Fibroblast of skin of right quadriceps (primary cell): ENCODE measurements at regions not wholly inside any gene's neighbourhood (a gene's known extent, or its start where the extent isn't known, plus 50 kb on each side); places are given as distances from the start of the nearest gene placed in this dataset.

ENCODE experiments used
- DNase-seq: peaks from one replicate; pipeline ENCODE4 v3.0.0-alpha.2; 2013

DNA sequence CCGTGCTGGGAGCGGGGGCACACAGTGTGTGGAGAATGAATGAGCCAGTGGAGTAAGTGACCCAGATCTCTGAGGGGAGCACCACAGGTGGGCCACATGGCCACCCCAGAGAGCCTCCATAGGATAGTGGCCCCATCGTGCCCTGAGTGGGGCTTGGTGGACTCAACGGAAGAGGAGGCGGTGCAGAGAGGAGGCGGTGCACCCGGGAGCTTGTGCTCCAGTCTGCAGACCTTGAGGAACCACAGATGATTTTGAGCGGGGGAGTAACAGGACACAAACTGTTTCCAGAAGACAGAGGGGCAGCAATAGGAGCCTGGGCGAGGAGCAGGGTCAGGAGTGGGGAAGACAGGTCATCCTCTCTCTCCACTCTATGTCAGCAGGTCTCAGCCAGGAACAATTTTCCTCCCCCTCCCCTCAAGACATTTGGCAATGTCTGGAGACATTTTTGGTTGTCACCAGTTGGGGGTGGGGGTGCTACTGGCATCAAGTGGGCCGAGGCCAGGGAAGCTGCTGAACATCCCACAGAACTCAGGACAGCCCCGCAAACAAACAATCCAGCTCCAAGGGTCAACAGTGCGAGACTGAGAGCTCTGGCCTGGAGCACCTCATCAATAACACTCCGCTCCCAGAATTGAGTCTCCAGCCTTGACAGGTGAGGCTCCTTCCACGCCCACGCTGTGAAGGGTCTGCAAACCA, 182.2 kb downstream of the USP12 start:
- no peak for DNase-seq

DNA sequence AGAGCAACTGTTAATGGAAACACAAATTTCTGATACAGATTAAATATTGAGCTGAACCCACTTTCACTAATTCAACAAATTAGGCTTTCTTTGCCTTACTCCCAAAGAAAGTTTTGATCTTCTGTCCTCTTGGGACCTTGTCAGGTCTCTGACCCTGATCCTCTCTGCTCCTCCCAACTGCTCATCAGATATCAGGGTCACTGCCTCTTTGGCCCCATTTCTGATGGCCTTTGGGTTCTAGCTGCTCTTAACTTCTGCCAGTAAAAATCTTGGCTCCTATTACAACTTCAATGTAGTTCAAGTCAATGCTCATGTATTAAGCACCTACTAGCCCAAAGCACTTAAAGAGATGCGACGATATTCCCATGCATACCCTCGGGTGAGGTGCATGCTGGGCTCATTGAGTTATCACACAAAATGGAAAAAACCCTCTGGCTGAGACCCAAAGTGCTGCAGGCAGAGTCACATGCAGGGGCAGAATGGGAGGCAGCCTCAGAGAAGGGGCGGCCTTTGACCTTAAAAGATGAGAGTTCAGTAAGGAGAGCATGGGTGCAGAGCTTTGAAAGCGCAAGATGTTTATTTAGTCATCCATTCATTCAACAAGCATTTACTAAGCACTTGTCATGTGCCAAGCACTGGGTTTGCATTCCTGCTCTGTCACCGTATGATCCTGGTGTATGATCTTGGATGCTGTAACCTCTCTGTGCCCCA, 183.4 kb downstream of the USP12 start:
- DNase-seq = no peak

DNA sequence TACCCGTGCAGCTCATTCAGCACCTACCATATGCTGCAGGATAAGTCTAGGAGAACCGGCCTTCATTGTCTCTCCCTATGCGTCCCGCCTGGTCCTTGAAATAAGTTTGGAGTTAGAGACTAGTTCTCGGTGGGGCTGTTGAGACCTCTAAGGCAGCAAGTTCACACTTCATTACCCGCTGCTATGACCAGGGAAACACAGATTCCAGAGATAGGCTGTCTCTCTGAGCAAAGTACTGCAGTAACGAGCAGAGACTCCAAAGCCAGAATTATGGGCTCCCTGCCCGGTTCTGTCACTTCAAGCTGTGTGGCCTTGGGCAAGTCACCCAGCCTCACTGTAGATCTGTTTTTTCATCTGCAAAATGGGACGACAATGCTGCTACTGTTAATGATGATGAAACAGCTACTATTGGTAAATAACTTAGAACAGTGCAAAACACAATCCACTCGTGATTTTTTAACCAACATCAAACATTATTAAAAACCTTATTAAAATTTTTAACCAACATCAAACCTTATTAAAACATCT, 184.1 kb downstream of the USP12 start:
- DNase-seq = no peak

DNA sequence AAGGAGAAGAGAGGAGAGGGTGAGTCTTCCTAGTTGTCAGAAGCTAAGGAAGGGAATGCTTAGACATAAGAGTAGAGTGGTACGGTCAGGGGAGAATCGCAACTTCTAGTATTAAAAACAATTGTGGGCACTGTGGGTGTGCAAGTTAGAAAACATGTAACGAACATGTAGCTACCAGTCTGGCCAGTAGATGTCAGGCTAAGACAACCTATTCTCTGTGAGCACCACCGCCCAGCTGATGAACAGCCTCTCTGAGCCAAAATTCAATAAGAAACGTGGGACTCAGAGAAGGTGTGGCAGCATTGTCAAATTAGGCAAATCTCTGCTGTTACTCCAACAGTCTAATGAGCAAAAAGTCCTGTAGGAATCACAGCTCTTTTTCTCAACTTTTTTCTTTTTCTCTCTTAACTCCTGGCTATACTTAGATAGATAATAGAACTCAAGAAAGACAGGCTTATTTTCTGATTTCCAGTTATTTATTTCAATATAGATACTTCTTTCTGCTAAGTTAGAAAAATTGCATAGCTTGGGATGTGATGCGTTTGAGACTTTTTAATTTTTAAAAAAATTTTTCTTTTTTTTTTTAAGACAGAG, 186.2 kb downstream of the USP12 start:
- DNase-seq = peak; percentile 71

DNA sequence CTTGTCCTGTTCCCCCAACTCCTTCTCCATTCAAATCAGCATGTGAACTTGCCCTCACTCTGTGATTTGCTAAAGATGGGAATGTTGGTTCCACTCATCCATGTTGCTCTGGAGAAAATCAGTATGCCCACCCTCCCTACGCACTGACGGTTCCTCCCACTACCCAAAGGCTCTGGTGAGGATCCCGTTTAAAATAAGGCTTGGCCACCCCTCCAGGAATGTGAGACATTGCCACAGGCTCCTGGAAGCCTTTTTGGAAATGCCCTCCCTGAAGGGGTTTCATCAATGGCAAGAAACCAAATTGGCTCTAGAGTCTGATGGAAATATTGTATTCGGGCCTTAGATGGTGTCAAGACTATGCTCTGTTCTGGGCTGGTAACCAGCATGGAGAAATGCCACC, 187.3 kb downstream of the USP12 start:
- no peak for DNase-seq

DNA sequence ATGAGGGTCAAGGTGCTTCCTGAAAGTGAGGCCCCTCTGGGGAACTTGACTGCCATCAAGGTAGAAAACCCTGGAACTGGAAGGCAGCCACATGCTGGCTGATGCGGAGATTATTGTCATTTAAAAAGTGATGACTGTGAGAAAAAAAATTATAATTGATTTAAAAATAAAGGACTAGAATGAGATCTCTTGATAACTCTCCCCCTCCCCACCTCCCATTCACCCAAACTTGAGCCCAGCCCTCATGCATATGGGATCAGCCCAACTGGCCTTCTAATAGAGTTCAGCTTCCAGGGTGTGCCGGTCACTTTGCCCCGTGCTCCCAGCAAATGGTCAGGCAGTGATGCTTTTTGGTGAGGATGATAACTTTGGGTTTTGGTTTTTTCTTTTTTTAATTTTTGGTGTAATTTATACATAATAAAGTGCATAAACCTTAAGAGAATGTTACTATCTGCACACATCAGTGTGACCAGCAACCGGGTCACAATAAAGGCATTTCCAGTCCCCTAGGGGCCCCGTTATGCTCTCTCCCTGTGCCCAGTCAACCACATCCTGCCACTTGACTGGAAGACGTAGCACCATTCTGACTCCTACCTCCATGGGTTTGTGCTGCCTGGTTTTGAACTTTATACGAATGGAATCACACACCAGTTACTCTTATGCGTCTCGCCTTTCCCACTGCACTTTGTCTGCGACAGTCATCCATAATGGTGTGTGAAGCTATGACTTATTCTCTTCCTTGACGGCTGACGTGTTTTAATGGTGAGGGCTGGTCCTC, 187.9 kb downstream of the USP12 start:
- DNase-seq = no peak

DNA sequence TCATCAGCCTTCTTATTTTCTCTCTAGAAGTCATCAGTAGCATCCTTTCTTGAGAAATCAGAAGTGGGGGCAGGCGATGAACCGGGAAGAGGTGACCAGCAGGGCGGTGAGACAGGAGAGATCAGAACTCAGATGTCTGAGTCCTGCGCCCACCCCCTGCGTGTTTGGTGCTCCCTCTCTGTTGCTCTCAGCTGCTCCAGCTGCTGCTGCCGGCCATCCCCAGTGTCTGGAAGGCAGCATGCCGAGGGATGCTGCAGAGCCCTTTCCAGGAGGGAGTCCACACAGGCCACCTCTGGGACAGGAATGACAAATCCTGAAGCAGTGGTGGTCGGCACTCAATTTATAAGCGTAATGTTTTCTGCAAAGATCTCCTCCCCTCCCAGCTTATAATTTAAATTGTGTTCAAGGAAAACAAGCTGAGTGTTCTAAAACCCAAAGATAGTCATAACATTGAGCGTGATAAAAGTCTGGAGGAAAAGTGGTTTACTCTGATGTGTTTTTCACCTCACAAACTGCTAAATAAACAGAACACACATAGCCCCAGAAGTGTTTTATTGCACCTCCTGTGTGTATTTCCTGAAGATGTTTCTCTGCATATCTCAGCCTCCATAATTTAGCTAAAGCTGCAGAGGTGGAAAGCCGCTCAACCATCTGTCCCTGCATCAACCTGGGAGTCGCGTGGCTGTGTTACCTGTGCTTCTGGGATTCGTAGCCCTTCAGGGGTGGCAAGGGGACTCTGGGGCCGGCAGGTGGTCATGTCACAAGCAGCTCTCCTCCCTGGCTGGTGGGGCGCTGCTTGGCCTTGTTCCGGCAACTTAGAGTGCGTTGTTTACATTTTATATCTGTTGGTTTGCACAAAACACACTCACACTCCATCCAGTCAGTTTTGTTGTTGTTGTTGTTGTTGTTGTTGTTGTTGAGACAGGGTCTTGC, 191.2 kb downstream of the USP12 start:
- DNase-seq = no peak

DNA sequence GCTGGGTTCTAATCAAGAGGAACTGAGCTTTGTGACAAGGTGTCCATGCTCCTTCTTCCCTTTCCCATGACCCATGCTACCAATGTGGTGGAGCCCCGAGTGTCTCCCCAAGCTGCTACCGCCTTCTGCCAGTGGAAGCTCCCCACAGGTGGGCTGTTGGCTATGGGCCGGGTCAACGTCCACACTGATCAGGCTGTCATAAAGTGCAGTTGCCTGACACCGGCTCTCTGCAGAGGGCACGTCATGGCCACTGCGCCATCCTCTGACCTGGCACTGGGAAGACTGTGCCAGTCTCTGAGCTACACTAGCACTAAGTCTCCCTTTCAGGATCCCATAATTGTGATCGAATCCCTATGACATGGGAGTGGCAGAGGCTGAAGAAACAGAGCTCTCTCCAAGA, 192.3 kb downstream of the USP12 start:
- DNase-seq = no peak

DNA sequence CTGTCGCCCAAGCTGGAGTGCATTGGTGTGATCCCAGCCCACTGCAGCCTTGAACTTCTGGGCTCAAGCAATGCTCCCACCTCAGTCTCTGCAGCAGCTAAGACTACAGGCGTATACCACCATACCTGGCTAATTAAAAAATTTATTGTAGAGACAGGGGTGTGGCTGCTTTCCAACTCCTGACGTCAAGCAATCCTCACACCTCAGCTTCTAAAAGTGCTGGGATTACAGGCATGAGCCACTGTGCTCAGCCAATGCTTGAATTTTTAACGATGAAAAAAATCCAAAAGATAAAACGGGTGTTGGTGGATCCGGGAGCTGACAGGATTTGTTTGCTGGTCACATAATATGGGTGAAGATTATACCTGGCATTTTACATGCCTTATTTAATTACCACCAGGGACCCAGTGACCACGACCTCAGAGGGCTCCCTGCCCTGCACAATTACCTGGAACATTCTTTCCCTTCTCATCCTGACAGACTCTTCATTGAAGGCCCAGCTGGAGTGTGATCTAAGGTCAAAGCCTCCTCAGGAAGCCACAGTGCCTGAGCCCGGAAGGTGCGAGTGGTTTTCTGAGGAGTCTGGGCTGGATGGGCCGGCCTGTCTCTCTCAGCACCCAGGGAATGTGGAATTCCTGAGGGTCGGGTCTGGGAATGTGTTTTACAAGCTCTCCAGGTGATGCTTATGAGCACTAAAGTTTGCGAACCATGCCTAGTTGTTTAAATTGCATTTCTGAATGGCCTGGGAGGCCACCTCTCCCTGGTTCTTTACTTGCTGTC, 193.3 kb downstream of the USP12 start:
- no peak for DNase-seq

DNA sequence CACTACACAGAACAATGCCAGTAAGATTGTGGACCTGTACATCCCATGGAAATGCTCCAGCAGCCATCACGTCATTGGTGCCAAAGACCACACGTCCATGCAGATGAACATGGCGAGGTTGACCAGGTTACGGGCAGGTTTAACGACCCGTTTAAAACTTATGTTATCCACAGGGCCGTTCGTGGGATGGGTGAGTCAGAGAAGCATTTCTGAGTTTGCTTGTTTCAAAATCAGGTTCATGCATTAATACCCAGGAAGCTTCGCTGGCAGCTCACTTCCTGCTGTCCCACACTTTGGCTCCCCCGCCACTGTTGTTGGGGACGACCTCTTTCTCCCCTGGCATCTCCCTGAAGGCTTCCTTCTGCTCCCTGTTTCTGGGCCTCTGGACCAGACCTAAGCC, 194.1 kb downstream of the USP12 start:
- no peak for DNase-seq

DNA sequence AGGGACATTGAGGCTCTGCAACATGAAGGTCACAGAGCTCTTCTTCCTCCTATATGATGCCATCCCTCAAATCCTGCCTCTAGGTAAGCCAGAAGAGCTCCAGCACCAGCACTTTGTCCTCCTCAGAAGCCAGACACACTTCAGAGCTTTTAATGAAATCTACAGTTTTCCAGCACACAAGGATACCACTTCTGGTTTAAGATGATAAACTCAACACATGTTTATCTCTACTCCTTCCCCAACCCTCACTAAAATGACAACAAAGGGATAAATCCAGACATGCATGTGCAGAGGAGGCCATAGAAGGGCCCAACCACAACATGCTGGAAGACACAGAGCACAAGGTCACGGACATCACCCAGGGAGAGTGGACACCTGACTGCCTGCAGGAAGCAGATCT, 195.3 kb downstream of the USP12 start:
- DNase-seq = no peak

DNA sequence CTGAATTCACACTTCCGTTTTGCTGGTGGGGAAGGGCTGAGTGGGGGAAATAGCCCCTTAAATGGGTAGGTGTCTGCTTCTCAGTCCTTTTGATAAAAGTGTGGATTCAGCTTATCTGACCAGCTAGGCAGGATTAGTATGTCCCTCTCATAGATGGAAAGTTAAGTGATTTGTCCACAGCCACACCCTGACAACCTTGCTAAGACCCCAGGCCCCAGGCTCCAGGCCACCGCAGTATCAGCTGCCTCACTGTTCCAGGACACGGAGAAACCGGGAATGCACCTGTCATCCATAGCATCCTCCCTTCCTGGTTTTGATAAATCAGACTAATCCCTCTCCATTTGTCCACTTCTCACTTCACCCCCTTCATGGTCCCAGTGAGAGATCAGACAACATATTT, 197.7 kb downstream of the USP12 start:
- DNase-seq = no peak

DNA sequence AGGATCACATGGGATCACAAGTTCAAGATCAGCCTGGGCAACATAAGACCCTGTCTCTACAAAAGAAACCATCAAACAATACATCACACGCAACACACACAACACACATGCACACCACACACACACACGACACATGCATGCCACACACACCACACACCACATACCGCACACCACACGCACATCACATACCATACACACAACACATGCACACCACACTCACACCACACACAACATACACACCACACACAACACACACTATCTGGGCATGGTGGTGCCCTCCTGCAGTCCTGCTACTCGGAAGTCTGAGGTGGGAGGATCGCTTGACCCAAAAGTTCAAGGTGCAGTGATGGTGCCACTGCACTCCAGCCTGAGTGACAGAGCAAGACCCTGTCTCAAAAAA, 198.3 kb downstream of the USP12 start:
- DNase-seq = no peak

DNA sequence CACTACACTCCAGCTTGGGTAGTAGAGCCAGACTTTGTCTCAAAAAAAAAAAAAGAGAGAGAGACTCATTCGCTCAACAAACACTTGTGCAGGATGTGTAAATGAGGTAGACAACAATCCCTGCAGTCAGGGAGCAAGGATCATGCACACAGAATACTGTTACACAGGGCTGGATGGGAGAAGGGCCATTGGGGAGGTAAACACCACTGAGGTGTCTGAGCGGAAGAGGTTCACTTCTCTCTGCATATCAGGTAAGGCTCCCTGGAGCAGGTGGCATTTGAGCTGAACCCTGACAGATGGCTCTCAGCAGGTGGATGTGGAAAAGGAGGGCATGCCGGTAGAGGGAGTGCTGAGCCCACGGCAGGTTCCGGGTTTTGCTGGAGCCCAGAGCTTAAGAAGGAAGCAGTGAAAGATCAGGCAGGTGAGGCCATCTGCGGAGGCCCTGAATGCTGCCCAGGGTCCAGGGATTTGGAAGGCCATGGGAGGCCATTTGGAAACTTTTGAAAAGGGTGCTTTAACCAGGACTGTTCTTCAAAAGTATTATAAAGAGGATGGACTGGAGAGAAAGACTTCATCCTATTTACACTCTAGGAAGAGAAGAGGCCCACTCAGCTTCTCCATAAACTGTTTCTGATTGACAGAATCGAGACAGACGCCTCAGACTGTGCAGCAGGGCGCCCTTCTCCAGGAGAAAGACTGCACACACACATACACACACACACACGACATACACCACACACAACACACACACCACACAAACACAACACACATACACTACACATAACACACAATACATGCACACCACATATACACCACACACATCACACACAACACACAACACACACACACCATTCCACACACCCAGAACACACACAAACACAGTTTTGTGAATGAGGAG, 199.4 kb downstream of the USP12 start:
- no peak for DNase-seq

DNA sequence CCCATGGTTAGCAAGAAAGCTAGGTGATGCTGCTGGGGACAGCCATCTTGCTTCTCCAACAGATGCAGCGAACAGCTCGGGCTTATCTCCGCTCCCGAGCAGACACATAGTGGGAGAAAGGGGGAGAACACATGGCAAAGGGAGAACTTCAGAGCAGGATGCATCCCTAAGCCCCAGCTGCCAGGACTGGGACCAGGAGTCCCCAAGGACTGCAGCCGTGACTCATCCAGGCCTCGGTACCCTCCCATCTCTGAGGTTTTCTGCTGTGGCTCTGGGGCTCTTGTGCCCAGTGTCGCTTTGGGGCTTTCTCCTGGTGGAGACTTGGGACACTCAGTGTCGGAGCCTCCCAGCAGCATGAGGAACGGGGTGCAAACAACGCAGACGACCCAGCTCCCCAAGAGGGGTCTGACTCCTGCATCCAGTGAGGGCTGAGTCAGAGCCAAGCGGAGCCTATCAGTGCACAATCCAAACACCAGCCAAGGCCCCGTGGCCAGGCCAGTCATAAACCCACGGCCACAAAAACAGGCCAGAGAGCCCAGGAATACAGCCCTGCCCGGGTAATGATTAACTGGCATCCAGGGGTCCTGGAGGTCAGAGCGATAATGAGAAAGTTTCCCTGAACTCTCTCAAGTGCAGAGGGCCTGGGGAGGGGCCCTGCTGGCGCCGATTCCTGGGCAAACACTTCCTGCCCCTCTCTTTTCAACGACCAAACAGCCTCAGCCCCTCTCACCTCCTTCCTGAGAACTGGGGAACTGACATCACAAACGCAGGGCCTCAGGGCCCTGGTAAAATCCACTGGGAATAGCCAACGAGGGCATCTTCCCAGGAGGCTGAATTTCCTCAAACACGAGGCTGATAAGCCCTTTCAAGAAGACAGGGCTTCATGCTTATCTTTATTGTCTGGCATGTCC, 202.9 kb downstream of the USP12 start:
- DNase-seq = no peak

DNA sequence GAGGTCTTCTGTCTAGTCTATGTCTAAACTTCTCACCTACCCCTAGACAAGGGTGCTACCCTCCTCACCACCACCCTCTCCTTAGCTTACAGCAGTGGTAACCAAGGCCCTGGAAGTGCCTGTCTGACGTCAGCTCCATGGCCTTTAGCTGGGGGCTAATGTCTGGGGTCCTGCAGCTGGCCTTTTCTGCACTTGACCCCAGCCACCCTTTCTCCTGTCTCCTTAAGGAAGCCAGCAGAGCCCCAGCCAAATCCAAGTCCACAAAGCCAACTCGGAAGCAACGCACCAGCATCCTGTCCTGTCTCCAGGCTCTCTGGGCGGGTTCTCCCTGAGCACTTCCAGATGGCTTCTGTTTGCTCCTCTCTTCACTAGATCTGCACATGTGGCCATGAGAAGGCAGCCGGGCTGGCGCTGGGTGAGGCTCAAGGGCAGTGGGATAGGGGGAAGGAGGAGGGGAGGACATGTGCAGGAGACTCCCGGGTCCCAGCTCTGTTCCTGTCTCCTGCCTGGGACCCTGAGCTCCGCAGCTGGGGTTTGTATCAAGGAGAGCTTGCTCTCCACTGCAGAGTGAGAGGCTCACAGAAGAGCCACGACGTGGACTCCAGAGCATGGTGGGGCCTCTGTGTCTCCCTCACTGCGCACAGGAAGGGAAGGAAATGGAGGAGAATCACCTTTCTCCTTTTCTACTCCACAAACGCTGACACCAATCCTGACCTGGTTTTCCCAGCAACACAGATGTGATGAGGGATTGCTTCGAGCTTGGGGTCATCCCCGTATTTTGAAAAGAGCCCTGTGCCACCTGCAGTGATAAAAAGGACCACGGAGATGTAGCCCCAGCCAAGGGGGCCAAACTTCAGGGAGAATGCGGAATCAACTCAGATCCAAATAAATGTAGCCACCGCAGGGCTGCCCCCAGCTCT, 204.2 kb downstream of the USP12 start:
- no peak for DNase-seq

DNA sequence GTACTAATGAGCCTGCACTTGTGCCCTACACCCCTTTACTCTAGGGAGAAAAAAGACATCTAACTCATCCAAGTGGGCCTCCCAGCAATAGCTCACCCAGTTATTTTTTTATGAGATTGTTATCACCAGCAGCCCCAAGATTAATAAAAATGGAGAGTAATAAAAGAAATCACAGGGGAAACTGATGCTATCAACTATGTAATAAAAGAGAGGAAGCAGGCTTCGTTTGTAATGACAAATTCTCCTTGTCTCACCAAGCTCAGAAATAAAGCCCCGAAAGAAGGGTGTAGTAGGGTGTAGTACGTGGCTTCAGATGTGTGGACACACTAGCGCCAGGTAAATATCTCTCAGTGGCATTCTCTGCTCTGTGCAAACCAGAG, 204.9 kb downstream of the USP12 start:
- no peak for DNase-seq
